Fibroblast of skin of left quadriceps (primary cell): ENCODE measurements at regions not wholly inside any gene's neighbourhood (a gene's known extent, or its start where the extent isn't known, plus 50 kb on each side); places are given as distances from the start of the nearest gene placed in this dataset.
A peak's percentile ranks its signal among the peaks of the same experiment; 100 is the strongest.
"Not testable (repeated sequence)": the region's sequence is repeated elsewhere in the genome, so short reads cannot be mapped to it uniquely, and the experiment has no call there.

Source experiments
- DNase-seq, 2 experiments: peaks; one replicate each; pipeline ENCODE4 v3.0.0-alpha.2; 2013; ENCODE audit warnings: low read depth in 2 of 2

DNA sequence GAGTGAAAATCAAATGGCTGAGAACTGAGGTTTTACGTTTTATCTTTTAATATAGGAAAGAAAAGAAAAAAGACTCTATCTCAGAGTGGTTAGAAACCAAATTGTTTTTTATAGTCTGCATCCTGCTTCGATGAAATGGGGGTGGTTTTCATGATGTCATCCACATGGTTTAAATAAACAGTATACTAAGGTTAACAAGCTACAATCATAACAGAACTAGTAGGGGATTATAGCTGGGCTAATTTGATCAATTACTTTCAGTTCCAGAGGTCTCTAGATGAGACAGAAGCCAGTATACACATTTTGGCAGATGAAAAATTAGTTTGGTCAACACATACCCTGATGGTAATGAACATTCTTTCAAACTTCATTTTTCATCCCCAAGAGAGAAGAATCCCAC, 106.3 kb upstream of the SNX2 start:
- DNase-seq, result no peak

GRCh38 chr5:122669709-122670108, 105.2 kb upstream of the SNX2 start:
- not testable (repeated sequence) for DNase-seq

DNA sequence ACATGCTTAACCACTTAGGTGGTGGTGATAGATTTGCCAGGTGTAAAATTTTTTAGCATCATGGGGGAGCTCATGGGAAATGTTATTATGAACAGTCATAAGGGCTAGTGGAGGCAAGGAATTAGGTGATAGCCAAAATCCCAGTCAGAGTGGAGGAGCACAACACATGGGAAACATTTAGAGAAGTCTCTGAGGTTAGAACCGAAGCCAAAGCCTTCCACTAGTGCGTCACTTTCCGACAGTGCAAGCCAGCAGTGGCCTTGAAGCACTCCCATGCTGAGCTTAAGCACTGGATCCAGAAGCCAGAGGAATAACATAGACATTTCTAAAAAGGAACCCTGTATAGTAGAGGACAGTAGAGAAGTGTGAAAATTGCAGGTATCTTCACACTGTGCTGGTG, 101.5 kb upstream of the SNX2 start:
- DNase-seq, result peak; percentile 85 to 87

DNA sequence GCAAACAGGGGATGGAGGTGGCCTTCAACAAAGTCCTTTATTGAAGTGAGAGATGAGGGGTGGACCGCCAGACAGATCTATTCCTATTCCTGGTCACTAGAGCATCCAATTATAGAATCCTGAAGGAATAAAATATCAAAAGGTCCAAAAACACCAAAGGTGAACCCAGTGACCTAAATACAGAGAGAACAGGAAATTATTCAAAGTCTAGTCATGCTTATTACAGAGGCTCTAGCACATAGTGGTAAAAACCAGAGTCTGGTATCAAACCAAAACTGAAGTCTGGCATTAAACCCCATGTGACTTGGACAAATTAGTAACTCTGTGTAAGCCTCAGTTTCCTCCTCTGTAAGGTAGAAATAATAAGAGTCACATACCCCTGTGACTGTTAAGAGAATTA, 100.5 kb upstream of the SNX2 start:
- no peak for DNase-seq

DNA sequence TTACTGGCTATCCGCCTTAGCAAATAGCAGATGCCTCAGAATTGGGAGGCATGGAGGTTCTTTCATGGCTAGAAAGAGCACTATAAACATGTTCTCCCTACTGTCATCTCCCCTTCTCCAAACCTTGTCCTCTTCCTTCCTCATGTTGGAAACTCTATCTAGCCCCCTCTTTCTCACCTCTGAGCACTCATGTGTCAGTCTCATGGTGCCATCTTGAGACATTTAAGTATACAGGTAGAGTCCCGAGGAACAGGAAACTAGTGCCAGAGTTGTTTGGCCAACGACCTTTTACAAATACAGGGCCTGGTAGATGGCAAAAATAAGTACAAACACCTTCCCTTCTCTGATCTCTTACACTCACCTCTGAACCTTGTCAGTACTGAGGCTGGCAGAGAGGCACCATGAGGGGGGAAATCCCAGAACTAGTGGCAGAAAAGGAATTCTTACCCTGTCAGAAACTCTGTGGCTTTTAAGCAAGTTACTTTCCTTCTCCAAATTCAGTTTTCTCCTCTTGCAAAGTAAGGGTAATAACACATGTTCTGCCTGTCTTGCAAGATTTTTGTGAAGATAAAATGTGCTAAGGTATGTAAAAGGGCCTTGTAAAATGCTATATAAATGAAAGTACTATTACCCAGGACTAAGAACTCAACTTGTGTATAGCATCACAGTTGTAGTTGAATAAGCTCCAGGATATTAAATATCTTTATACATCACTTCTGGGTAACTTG, 94.1 kb upstream of the SNX2 start:
- no peak for DNase-seq

DNA sequence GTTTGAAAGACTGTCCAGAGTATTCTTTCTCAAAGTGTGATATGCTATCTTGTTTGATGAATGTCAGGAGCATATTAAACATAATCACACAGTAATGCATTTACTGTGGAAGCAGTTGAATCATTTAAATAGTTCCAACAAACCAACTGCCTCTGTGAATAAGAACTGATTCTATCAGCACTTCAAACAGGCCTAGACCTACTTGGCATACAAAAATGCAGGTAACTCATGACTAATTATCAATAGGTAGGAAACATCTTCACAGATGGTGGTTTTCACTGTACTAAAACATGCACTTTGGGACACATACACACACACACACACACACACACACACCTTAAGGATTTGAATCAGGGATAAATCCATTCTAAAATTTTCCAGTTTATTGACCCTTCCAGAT, 91.2 kb upstream of the SNX2 start:
- no peak for DNase-seq

DNA sequence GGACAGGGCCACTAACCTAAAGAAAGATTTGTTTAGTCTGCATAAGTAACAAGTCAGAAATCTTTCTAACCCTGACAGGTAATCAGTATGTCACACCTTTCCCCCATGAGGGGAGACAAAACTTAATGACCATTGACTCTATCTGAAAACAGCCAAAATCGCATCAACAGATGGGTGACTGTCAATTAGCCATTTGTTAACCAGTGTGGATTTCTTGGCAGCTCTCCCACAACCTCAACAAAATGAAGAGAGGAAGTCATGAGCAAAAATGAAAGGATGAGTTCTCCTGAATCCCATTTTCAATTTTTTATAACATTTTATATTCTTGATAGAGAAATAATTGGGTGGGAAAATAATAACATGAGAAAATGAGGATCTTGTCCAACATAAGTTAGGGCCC, 84.6 kb upstream of the SNX2 start:
- DNase-seq, result no peak

- DNase-seq, result no peak
These were observed 82.9 kb upstream of the SNX2 start for GRCh38 chr5:122691931-122692330.

DNA sequence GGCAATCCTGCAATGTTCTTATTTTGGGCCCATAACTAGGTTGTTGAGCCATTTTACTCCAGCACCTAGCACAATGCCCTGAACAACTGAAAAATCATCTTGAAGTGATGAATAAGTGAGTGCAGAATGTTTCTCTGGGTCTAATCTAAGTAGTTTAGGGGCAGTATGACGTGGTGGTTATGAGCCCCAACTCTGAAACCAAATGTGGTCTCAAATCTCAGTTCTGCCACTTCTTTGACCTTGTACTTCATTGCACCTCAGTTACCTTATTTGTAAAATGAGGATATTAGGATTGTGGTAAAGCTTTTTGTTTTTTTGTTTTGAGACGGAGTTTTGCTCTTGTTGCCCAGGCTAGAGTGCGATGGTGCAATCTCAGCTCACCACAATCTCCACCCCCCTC, 80.9 kb upstream of the SNX2 start:
- DNase-seq, result no peak

GRCh38 chr5:122694884-122695283, 80.0 kb upstream of the SNX2 start:
- no peak for DNase-seq

DNA sequence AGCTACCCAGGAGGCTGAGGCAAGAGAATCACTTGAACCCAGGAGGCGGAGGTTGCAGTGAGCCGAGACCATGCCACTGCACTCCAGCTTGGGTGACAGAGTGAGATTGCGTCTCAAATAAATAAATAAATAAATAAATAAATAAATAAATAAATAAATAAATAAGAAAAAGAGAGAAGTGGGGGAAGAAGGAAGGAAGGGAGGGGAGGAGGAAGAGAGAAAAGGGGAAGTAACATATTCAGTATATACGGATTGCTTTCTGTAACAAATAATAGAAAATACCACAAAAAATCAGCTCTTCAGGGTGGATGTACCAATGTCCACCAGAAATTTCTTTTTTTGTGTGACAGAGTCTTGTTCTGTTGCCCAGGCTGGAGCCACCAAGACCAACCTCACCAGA, 78.1 kb upstream of the SNX2 start:
- DNase-seq, result not testable (repeated sequence)

DNA sequence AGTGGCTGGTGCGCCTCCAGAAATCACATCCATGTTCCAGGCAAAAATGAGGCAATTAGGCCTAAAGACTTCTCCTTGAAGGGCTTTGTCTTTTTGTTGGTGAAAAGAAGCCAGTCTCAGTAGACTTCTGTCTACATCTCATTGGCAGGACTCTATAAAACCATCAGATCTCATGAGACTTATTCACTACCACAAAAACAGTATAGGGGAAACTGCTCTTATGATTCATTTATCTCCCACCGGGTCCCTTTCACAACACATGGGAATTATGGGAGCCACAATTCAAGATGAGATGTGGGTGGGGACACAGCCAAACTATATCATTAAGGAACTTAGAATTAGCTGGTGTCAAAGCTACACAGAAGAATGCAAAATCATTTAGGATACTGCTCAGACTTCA, 77.7 kb upstream of the SNX2 start:
- no peak for DNase-seq

GRCh38 chr5:122699201-122699600, 75.7 kb upstream of the SNX2 start:
- peak; percentile 65 to 70 for DNase-seq

DNA sequence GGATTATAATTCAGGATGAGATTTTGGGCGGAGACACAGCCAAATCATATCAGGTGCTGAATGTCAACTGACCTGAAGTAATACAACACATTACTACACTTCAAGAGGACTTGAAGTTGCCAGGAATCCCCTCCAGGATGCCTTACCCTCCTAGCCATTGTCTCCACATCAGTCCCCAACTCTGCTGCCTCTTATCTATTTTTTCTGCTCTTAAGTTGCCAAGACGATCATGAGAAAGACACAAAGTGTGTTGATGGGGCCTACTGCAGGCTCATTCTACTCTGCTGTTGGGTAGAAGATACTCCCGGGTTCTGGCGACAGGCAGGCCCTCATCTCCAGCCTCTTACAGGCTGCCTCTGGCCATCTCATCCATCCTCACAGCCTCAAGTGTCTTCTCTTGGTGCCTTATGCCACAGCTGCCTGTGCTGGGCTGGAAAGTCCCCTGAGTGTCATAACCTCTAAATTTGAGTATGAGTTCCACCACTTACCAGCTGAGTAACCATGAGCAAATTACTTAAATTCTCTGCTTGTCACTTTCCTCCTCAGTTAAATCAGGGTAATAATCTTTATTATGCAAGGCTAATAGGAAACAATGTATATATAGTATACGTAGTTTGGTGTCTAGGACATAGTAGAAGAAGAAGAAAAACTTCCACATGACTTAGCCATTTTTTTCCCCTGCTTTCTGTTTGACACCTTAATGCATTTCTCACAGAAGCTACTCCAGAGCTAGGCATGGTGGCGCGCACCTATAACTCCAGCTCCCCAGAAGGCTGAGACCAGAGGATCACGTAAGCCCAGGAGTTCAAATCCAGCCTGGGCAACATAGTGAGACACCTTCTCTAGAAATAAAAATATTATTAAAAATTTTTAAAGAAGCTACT, 73.0 kb upstream of the SNX2 start:
- no peak for DNase-seq

DNA sequence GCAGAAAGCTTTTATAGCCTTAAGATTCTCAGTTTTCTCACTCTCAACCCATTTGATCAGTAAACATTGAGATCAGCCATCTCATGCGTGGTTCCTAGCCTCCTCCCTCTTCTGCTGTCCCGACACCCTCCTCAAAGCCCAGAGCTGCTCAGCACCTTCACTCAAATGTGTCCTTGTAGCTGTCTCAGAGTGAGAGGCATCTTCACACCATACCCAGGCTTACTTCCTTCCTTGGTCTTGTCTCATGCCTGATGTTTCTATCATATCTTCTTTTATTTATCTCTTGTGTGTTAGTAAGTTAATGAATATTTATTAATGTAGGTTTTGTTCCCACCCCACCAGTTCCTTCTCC, 72.4 kb upstream of the SNX2 start:
- DNase-seq, result no peak

GRCh38 chr5:122703203-122703602, 71.7 kb upstream of the SNX2 start:
- DNase-seq, result no peak

- peak; percentile 27 to 46 for DNase-seq
These were observed 70.4 kb upstream of the SNX2 start for GRCh38 chr5:122704247-122705036.

- no peak for DNase-seq
These were observed 69.0 kb upstream of the SNX2 start for GRCh38 chr5:122705851-122706250.

DNA sequence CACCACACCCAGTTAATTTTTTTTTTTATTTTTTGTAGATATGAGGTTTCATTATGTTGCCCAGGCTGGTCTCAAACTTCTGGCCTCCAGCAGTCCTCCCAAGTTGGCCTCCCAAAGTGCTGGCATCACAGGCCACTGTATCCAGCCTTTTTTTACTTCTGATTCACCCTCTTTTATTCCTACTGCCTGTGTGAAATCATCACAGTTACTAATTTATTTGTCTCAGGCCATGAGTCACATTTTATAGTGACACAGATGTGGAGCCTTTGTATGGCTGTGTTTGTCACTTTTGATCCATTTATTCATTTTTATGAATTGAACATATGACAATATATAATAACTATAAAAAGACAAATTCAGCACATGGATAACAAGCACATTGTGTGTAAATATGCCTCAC, 67.1 kb upstream of the SNX2 start:
- no peak for DNase-seq

GRCh38 chr5:122713041-122713440, 61.8 kb upstream of the SNX2 start:
- DNase-seq, result no peak

- no peak for DNase-seq
These were observed 59.8 kb upstream of the SNX2 start for GRCh38 chr5:122715095-122715494.

DNA sequence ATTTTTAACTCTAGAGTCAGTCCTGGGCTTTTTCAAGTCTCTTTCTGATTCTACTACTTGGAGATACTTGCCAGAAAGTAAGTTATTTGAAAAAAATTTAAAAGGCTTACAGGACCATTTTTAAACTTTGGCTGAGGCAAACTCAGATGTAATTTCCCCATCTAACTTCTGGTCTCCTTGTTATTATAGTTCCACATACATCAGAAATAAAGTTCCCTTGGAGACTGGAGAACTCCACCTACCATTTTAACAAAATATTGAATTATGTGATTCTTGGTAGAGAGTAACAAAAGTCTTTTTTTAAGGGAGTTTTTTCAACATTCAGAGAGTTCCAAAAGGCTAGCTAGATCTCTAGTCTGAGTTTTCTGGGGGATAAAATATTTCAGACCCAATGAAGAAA, 56.3 kb upstream of the SNX2 start:
- no peak for DNase-seq
